GM19035 (cell line): ENCODE measurements at regions not wholly inside any gene's neighbourhood (a gene's known extent, or its start where the extent isn't known, plus 50 kb on each side); places are given as distances from the start of the nearest gene placed in this dataset.
"Not testable (repeated sequence)": the region's sequence is repeated elsewhere in the genome, so short reads cannot be mapped to it uniquely, and the experiment has no call there.

ENCODE experiments used
- ATAC-seq: cut with Tn5 transposase; IDR thresholded peaks from one replicate; pipeline ENCODE4 v1.9.1; 2021; ENCODE audit not compliant: unreplicated experiment

GRCh38 chr12:27864521-27864920 lies 84.5 kb upstream of the MANSC4 start:
- ATAC-seq: no peak

- no peak for ATAC-seq
Observed at GRCh38 chr12:27863839-27864238, 83.8 kb upstream of the MANSC4 start.

- ATAC-seq: peak; percentile 70
Observed at GRCh38 chr12:27861428-27862167, 81.6 kb upstream of the MANSC4 start.

GRCh38 chr12:27859648-27860047 lies 79.6 kb upstream of the MANSC4 start:
- no peak for ATAC-seq

GRCh38 chr12:27857006-27857405 lies 77.0 kb upstream of the MANSC4 start:
- not testable (repeated sequence) for ATAC-seq

- no peak for ATAC-seq
Observed at GRCh38 chr12:27852742-27853141, 72.7 kb upstream of the MANSC4 start.
